ENCODE measurements at regions not wholly inside any gene's neighbourhood (a gene's known extent, or its start where the extent isn't known, plus 50 kb on each side); places are given as distances from the start of the nearest gene placed in this dataset.

GRCh38 chr2:76268902-76269620, 558.3 kb upstream of the GCFC2 start (continued):
- TF ChIP-seq RCOR1 (IDR thresholded peaks at IDR 0.05; ENCODE audit: low read length) (no peak), ELF1 (IDR thresholded peaks at IDR 0.05) (no peak), PBX3 (IDR thresholded peaks at IDR 0.05) (peak; percentile 63), RFX5 (IDR thresholded peaks at IDR 0.05; ENCODE audit: low read length) (no peak), EP300 (IDR thresholded peaks at IDR 0.05; ENCODE audit: borderline replicate concordance in 1 of 2, low read depth in 1 of 2, low read length in 1 of 2) (peak in 1 of 2 experiments; percentile 85; a peak in 2 of 4 replicates), MXI1 (IDR thresholded peaks at IDR 0.05; ENCODE audit: low read depth, low read length) (no peak), FOSL2 (IDR thresholded peaks at IDR 0.05; ENCODE audit: borderline replicate concordance, low read depth) (0 out of 2 replicates have a peak, but pooled peaks have one; percentile 23), MEF2A (IDR thresholded peaks at IDR 0.05; ENCODE audit: borderline replicate concordance, low read depth) (no peak), JUND (IDR thresholded peaks at IDR 0.05) (peak; percentile 29; the same call in 1 of the 2 replicates), YY1 (IDR thresholded peaks at IDR 0.05; ENCODE audit: low read depth) (no peak), FOXM1 (IDR thresholded peaks at IDR 0.05; ENCODE audit: low read depth) (no peak), SMC3 (IDR thresholded peaks at IDR 0.05; ENCODE audit: low read depth, low read length) (no peak), TAF1 (IDR thresholded peaks at IDR 0.05; ENCODE audit: borderline replicate concordance, low read depth, low read length) (no peak), GABPA (IDR thresholded peaks at IDR 0.05; ENCODE audit: low read depth) (no peak), TCF12 (IDR thresholded peaks at IDR 0.05) (peak; percentile 72), IRF3 (IDR thresholded peaks at IDR 0.05; ENCODE audit: low read depth, low read length) (no peak), TEAD4 (IDR thresholded peaks at IDR 0.05; ENCODE audit: borderline replicate concordance, insufficient read depth) (no peak), SIN3A (IDR thresholded peaks at IDR 0.05; ENCODE audit: borderline replicate concordance, low read depth, low read length) (no peak), MAX (IDR thresholded peaks at IDR 0.05; ENCODE audit: low read depth) (no peak), CHD2 (IDR thresholded peaks at IDR 0.05; ENCODE audit: low read length, partially characterized antibody) (peak; percentile 28), ZBTB33 (IDR thresholded peaks at IDR 0.05; ENCODE audit: borderline replicate concordance, low read depth) (no peak), USF1 (IDR thresholded peaks at IDR 0.05; ENCODE audit: borderline replicate concordance, low read depth) (no peak)
